ENCODE measurements at regions not wholly inside any gene's neighbourhood (a gene's known extent, or its start where the extent isn't known, plus 50 kb on each side); places are given as distances from the start of the nearest gene placed in this dataset.

GRCh38 chr5:25009063-25009462 is 364.3 kb upstream of the CDH10 start:
- H3K36me3 Mint-ChIP-seq (ENCODE audit: unreplicated experiment), result no peaks in the 10 kb centered on the region
- H3K4me3 Mint-ChIP-seq (ENCODE audit: unreplicated experiment), result no peak overlapping the region
- TF ChIP-seq CTCF (IDR thresholded peaks at IDR 0.05), result no peak
- H3K27ac Mint-ChIP-seq (ENCODE audit: unreplicated experiment), result no peak overlapping the region
- H3K4me1 Mint-ChIP-seq (ENCODE audit: unreplicated experiment), result no peaks in the 10 kb centered on the region
- H3K27me3 Mint-ChIP-seq (ENCODE audit: unreplicated experiment), result no peaks in the 10 kb centered on the region
- peaks cover 18% of the 10 kb centered on the region for H3K9me3 Mint-ChIP-seq (ENCODE audit: unreplicated experiment)
- no peak for DNase-seq (ENCODE audit: extremely low spot score, unreplicated experiment)

GRCh38 chr5:25006734-25007133 is 362.0 kb upstream of the CDH10 start:
- TF ChIP-seq CTCF (IDR thresholded peaks at IDR 0.05), result no peak
- Mint-ChIP-seq H3K4me1 (ENCODE audit: unreplicated experiment) (no peaks in the 10 kb centered on the region), H3K27me3 (ENCODE audit: unreplicated experiment) (no peaks in the 10 kb centered on the region), H3K36me3 (ENCODE audit: unreplicated experiment) (no peaks in the 10 kb centered on the region), H3K27ac (ENCODE audit: unreplicated experiment) (no peak overlapping the region), H3K9me3 (ENCODE audit: unreplicated experiment) (peaks cover 17% of the 10 kb centered on the region), H3K4me3 (ENCODE audit: unreplicated experiment) (no peak overlapping the region)
- no peak for DNase-seq (ENCODE audit: extremely low spot score, unreplicated experiment)

GRCh38 chr5:25006237-25006636 is 361.5 kb upstream of the CDH10 start:
- Mint-ChIP-seq H3K36me3 (ENCODE audit: unreplicated experiment) (no peaks in the 10 kb centered on the region), H3K27ac (ENCODE audit: unreplicated experiment) (no peak overlapping the region), H3K9me3 (ENCODE audit: unreplicated experiment) (peaks cover 12% of the 10 kb centered on the region), H3K4me3 (ENCODE audit: unreplicated experiment) (no peak overlapping the region), H3K27me3 (ENCODE audit: unreplicated experiment) (no peaks in the 10 kb centered on the region), H3K4me1 (ENCODE audit: unreplicated experiment) (no peaks in the 10 kb centered on the region)
- DNase-seq (ENCODE audit: extremely low spot score, unreplicated experiment), result no peak
- no peak for TF ChIP-seq CTCF (IDR thresholded peaks at IDR 0.05)

GRCh38 chr5:25005431-25005830 is 360.7 kb upstream of the CDH10 start:
- Mint-ChIP-seq H3K4me3 (ENCODE audit: unreplicated experiment) (no peak overlapping the region), H3K9me3 (ENCODE audit: unreplicated experiment) (peaks cover 11% of the 10 kb centered on the region), H3K4me1 (ENCODE audit: unreplicated experiment) (no peaks in the 10 kb centered on the region), H3K36me3 (ENCODE audit: unreplicated experiment) (no peaks in the 10 kb centered on the region), H3K27me3 (ENCODE audit: unreplicated experiment) (no peaks in the 10 kb centered on the region), H3K27ac (ENCODE audit: unreplicated experiment) (no peak overlapping the region)
- no peak for DNase-seq (ENCODE audit: extremely low spot score, unreplicated experiment)
- TF ChIP-seq CTCF (IDR thresholded peaks at IDR 0.05), result no peak

GRCh38 chr5:25002371-25002770 is 357.6 kb upstream of the CDH10 start:
- H3K4me3 Mint-ChIP-seq (ENCODE audit: unreplicated experiment), result no peak overlapping the region
- peaks cover 6% of the 10 kb centered on the region for H3K9me3 Mint-ChIP-seq (ENCODE audit: unreplicated experiment)
- H3K36me3 Mint-ChIP-seq (ENCODE audit: unreplicated experiment), result no peaks in the 10 kb centered on the region
- TF ChIP-seq CTCF (IDR thresholded peaks at IDR 0.05), result no peak
- no peak for DNase-seq (ENCODE audit: extremely low spot score, unreplicated experiment)
- H3K4me1 Mint-ChIP-seq (ENCODE audit: unreplicated experiment), result no peaks in the 10 kb centered on the region
- no peak overlapping the region for H3K27ac Mint-ChIP-seq (ENCODE audit: unreplicated experiment)
- no peaks in the 10 kb centered on the region for H3K27me3 Mint-ChIP-seq (ENCODE audit: unreplicated experiment)

Measured in osteocyte (in vitro differentiated cells).